ENCODE measurements at regions not wholly inside any gene's neighbourhood (a gene's known extent, or its start where the extent isn't known, plus 50 kb on each side); places are given as distances from the start of the nearest gene placed in this dataset.
"Not testable (repeated sequence)": the region's sequence is repeated elsewhere in the genome, so short reads cannot be mapped to it uniquely, and the experiment has no call there.

- TF ChIP-seq CTCF (conservative IDR thresholded peaks at IDR 0.05; ENCODE audit: low read depth, low read length); EZH2 (IDR thresholded peaks at IDR 0.05; ENCODE audit: low read length, unreplicated experiment): not testable (repeated sequence)
These were observed 125.2 kb downstream of the POTEB start for GRCh38 chr15:21752124-21752957.

Data from PC-3 (cell line).